ENCODE measurements at regions not wholly inside any gene's neighbourhood (a gene's known extent, or its start where the extent isn't known, plus 50 kb on each side); places are given as distances from the start of the nearest gene placed in this dataset.

DNA sequence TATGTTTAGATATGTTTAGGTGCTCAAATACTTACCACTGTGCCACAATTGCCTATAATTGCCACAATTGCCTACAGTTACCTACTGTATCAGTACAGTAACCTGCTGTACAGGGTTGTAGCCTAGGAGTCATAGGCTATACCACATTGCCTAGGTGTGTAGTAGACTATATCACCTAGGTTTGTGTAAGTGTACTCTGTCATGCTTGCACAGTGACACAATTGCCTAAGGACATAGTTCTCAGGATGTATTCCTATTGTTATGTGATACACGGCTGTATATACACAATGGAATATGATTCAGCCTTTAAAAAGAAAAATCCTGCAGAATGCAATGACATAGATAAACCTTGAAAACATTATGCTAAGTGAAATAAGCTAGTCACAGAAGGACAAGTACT lies 264.8 kb downstream of the RAP2B start:
- no peak for ATAC-seq
- BruUV-seq (replicated peaks), result no TSS peak
- ChIA-PET CTCF (no interaction called here), POLR2A (no interaction called here)
- Histone ChIP-seq H3K27ac (ENCODE audit: low read length) (no peak overlapping the region), H3K9me3 (ENCODE audit: control insufficient read depth, insufficient read depth, low read depth, low read length) (no peaks in the 10 kb centered on the region), H3K27me3 (ENCODE audit: control insufficient read depth, insufficient read depth, low read length) (no peaks in the 10 kb centered on the region), H3K4me3 (ENCODE audit: low read depth in 2 of 2, low read length in 2 of 2) (no peak overlapping the region), H3K4me1 (ENCODE audit: control insufficient read depth, insufficient read depth, low read length) (no peaks in the 10 kb centered on the region), H3K36me3 (ENCODE audit: control insufficient read depth, insufficient read depth, low read length) (no peaks in the 10 kb centered on the region)
- TF ChIP-seq CTCF (IDR thresholded peaks at IDR 0.05) (no peak), SIN3A (IDR thresholded peaks at IDR 0.05; ENCODE audit: borderline replicate concordance, insufficient read depth, low read depth, low read length) (no peak), REST (IDR thresholded peaks at IDR 0.05; ENCODE audit: insufficient read depth in 1 of 2, low read depth in 2 of 2, low read length in 1 of 2) (no peak), POLR2AphosphoS5 (IDR thresholded peaks at IDR 0.05; ENCODE audit: low read depth, low read length) (no peak), TCF7L2 (IDR thresholded peaks at IDR 0.05; ENCODE audit: low read depth, low read length) (no peak)
- DNase-seq (ENCODE audit: low read depth, low spot score), result no peak
- in situ Hi-C loops (cut with HindIII; ENCODE audit: low pct_unique_long_range_greater_than_20kb, low sequenced_read_pairs) (no loop called here), intact Hi-C loops (cut with micrococcal nuclease; ENCODE audit: unreplicated experiment) (no loop called here)

GRCh38 chr3:153429821-153430220 lies 267.8 kb downstream of the RAP2B start:
- no peak for TF ChIP-seq POLR2AphosphoS5 (IDR thresholded peaks at IDR 0.05; ENCODE audit: low read depth, low read length)
- TF ChIP-seq SIN3A (IDR thresholded peaks at IDR 0.05; ENCODE audit: borderline replicate concordance, insufficient read depth, low read depth, low read length), result no peak
- TF ChIP-seq REST (IDR thresholded peaks at IDR 0.05; ENCODE audit: insufficient read depth in 1 of 2, low read depth in 2 of 2, low read length in 1 of 2), result no peak
- TF ChIP-seq TCF7L2 (IDR thresholded peaks at IDR 0.05; ENCODE audit: low read depth, low read length), result no peak
- no peak for TF ChIP-seq CTCF (IDR thresholded peaks at IDR 0.05)
- Histone ChIP-seq H3K27me3 (ENCODE audit: control insufficient read depth, insufficient read depth, low read length) (no peaks in the 10 kb centered on the region), H3K36me3 (ENCODE audit: control insufficient read depth, insufficient read depth, low read length) (no peaks in the 10 kb centered on the region), H3K27ac (ENCODE audit: low read length) (no peak overlapping the region), H3K4me1 (ENCODE audit: control insufficient read depth, insufficient read depth, low read length) (no peaks in the 10 kb centered on the region), H3K9me3 (ENCODE audit: control insufficient read depth, insufficient read depth, low read depth, low read length) (no peaks in the 10 kb centered on the region), H3K4me3 (ENCODE audit: low read depth in 2 of 2, low read length in 2 of 2) (no peak overlapping the region)
- intact Hi-C loops (cut with micrococcal nuclease; ENCODE audit: unreplicated experiment) (no loop called here), in situ Hi-C loops (cut with HindIII; ENCODE audit: low pct_unique_long_range_greater_than_20kb, low sequenced_read_pairs) (no loop called here)
- ATAC-seq, result no peak
- no peak for DNase-seq (ENCODE audit: low read depth, low spot score)
- no TSS peak for BruUV-seq (replicated peaks)
- ChIA-PET POLR2A (no interaction called here), CTCF (no interaction called here)

Data from Panc1 (cell line).